ENCODE measurements at regions not wholly inside any gene's neighbourhood (a gene's known extent, or its start where the extent isn't known, plus 50 kb on each side); places are given as distances from the start of the nearest gene placed in this dataset.
A peak's percentile ranks its signal among the peaks of the same experiment; 100 is the strongest.

GRCh38 chr3:144079634-144080033, 108.0 kb downstream of the DIPK2A start:
- Histone ChIP-seq H3K36me3 (ENCODE audit: control insufficient read depth, insufficient read depth, low read length) (no peaks in the 10 kb centered on the region), H3K27me3 (ENCODE audit: control insufficient read depth, insufficient read depth, low read length) (no peaks in the 10 kb centered on the region), H3K4me3 (ENCODE audit: low read depth, low read length) (no peak overlapping the region)
- no peak for TF ChIP-seq CTCF (IDR thresholded peaks at IDR 0.05; ENCODE audit: insufficient read depth, low read length, severe bottlenecking)
- DNase-seq (ENCODE audit: low read depth) (no peak), FAIRE-seq (no peak)

- no peak for TF ChIP-seq CTCF (IDR thresholded peaks at IDR 0.05; ENCODE audit: insufficient read depth, low read length, severe bottlenecking)
- no peaks in the 10 kb centered on the region for H3K27me3 ChIP-seq (ENCODE audit: control insufficient read depth, insufficient read depth, low read length)
- H3K36me3 ChIP-seq (ENCODE audit: control insufficient read depth, insufficient read depth, low read length), result no peaks in the 10 kb centered on the region
- H3K4me3 ChIP-seq (ENCODE audit: low read depth, low read length), result no peak overlapping the region
- FAIRE-seq, result no peak
- DNase-seq (ENCODE audit: low read depth), result no peak
Observed at GRCh38 chr3:144084929-144085328, 113.3 kb downstream of the DIPK2A start.

- Histone ChIP-seq H3K36me3 (ENCODE audit: control insufficient read depth, insufficient read depth, low read length) (no peaks in the 10 kb centered on the region), H3K4me3 (ENCODE audit: low read depth, low read length) (no peak overlapping the region), H3K27me3 (ENCODE audit: control insufficient read depth, insufficient read depth, low read length) (no peaks in the 10 kb centered on the region)
- DNase-seq (ENCODE audit: low read depth) (peak; percentile 96), FAIRE-seq (no peak)
- no peak for TF ChIP-seq CTCF (IDR thresholded peaks at IDR 0.05; ENCODE audit: insufficient read depth, low read length, severe bottlenecking)
Observed at GRCh38 chr3:144085964-144086363, 114.3 kb downstream of the DIPK2A start.

DNA sequence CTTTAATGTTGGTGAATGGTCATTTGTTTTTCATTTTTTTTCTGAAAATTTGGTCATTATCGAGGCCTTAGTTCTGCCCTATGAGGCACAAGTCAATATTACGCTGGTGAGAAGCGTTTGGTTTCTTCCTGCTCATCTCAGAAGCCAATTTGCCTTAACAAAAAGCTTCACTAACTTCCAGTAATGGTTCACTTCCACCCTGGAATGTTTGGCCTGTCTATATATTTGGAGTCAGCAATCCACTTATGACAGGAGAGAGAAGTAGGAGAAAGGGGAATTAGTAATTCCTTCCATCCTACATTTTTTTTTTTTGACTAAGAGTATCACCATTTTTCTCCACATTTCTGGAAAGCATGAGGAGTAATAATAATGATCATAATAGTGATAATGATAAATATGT, 124.4 kb downstream of the DIPK2A start:
- DNase-seq (ENCODE audit: low read depth), result no peak
- FAIRE-seq, result no peak
- H3K36me3 ChIP-seq (ENCODE audit: control insufficient read depth, insufficient read depth, low read length), result no peaks in the 10 kb centered on the region

DNA sequence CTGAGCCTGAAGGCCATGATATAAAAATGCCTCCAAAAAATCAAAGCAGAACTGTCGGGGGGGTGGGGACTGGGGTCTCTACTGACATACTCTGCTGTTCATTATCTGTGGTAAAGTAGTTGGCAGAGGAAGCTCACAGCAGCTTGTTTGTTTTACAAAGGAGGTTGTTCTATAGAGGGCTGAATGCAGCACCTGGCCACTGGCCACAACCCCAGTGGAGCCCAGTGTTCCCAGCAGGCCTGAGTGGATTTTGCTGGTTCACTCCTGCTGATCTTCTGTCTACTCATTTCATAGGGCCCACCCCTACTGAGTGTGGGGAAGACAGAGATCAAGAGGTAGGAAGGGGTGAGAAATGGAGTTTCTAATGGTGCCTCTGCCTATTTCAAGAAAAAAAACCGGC, 125.5 kb downstream of the DIPK2A start:
- FAIRE-seq, result no peak
- no peaks in the 10 kb centered on the region for H3K36me3 ChIP-seq (ENCODE audit: control insufficient read depth, insufficient read depth, low read length)
- no peaks in the 10 kb centered on the region for H3K27me3 ChIP-seq (ENCODE audit: control insufficient read depth, insufficient read depth, low read length)
- TF ChIP-seq CTCF (IDR thresholded peaks at IDR 0.05; ENCODE audit: insufficient read depth, low read length, severe bottlenecking), result no peak
- no peak for DNase-seq (ENCODE audit: low read depth)
- no peak overlapping the region for H3K4me3 ChIP-seq (ENCODE audit: low read depth, low read length)

More for the DNA sequence above, 124.4 kb downstream of the DIPK2A start:
- Histone ChIP-seq H3K27me3 (ENCODE audit: control insufficient read depth, insufficient read depth, low read length) (no peaks in the 10 kb centered on the region), H3K4me3 (ENCODE audit: low read depth, low read length) (no peak overlapping the region)
- no peak for TF ChIP-seq CTCF (IDR thresholded peaks at IDR 0.05; ENCODE audit: insufficient read depth, low read length, severe bottlenecking)

DNA sequence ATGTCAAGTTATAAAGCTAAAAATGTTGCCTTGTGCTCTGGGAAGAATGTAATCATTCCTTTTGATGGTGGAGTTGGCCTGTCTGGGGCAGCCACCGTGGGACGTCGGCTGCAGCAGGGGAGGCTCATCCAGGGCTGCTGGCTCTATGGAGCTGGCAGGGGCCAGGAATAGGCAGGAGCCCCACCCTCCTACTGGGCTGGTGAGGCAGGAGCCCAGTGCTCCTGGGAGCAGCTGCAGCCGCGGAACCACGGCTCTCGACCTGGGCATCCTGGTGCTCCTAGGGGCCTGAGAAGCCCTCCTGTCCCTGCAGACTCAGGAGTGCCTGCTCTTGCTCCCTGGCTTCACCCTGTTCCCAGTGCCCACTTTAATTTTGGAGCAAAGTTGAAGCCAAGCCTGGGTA, 127.1 kb downstream of the DIPK2A start:
- DNase-seq (ENCODE audit: low read depth) (no peak), FAIRE-seq (no peak)
- H3K27me3 ChIP-seq (ENCODE audit: control insufficient read depth, insufficient read depth, low read length), result no peaks in the 10 kb centered on the region
- H3K4me3 ChIP-seq (ENCODE audit: low read depth, low read length), result no peak overlapping the region
- no peak for TF ChIP-seq CTCF (IDR thresholded peaks at IDR 0.05; ENCODE audit: insufficient read depth, low read length, severe bottlenecking)
- no peaks in the 10 kb centered on the region for H3K36me3 ChIP-seq (ENCODE audit: control insufficient read depth, insufficient read depth, low read length)
